Gastrocnemius medialis (tissue), 4 donors: ENCODE measurements at regions not wholly inside any gene's neighbourhood (a gene's known extent, or its start where the extent isn't known, plus 50 kb on each side); places are given as distances from the start of the nearest gene placed in this dataset.
"Not testable (repeated sequence)": the region's sequence is repeated elsewhere in the genome, so short reads cannot be mapped to it uniquely, and the experiment has no call there.

Experiments
- ATAC-seq, 2 donors: fragments of 150-250 bp; one replicate each; pipeline ENCODE4 v1.9.1; 2016
- DNase-seq, 2 donors: peaks; one replicate each; pipeline ENCODE4 v3.0.0-alpha.2; 2019
- H3K27ac ChIP-seq, 4 donors: fragments of 200-600 bp; sonication (generic); 1 replicate in 1 of 4; 2 replicates in 3 of 4; pipeline ENCODE4 v1.5.1; 2016 to 2018; ENCODE audit warnings: mild to moderate bottlenecking in 2 of 4, moderate library complexity in 1 of 4
- H3K27me3 ChIP-seq, 3 donors: fragments of 200-600 bp; sonication (generic) in 2 of 3; 1 replicate in 1 of 3; 2 replicates in 2 of 3; pipeline versions ENCODE4 v1.5.1 to v1.6.0; 2016 to 2019; ENCODE audit warnings: mild to moderate bottlenecking in 1 of 3, moderate library complexity in 1 of 3
- H3K36me3 ChIP-seq, 2 donors: fragments of 200-600 bp; sonication (generic) in 1 of 2; one replicate each; pipeline ENCODE4 v1.5.1; 2017 to 2018
- H3K4me1 ChIP-seq, 2 donors: fragments of 200-600 bp; sonication (generic) in 1 of 2; one replicate each; pipeline ENCODE4 v1.5.1; 2016 to 2017; ENCODE audit warnings: mild to moderate bottlenecking in 2 of 2
- H3K4me3 ChIP-seq, 4 donors: fragments of 200-600 bp; sonication (generic) in 3 of 4; 1 replicate in 1 of 4; 2 replicates in 3 of 4; pipeline ENCODE4 v1.5.1; 2016 to 2019; ENCODE audit warnings: mild to moderate bottlenecking in 2 of 4
- H3K9me3 ChIP-seq, 3 donors: fragments of 200-600 bp; sonication (generic) in 2 of 3; 1 replicate in 1 of 3; 2 replicates in 2 of 3; pipeline ENCODE4 v1.5.1; 2016 to 2019
- POLR2A ChIP-seq, 2 donors: fragments of 450-650 bp; IDR thresholded peaks; one replicate each; pipeline ENCODE4 v1.6.1; 2017; ENCODE audit warnings: antibody characterized with exemption in 2 of 2, mild to moderate bottlenecking in 2 of 2, moderate library complexity in 2 of 2
- in situ Hi-C, 4 donors: fragments of 200-750 bp; cut with MboI; loops; one replicate each; pipeline versions ENCODE4 v1.15.0 to v1.8.0; 2017; ENCODE audit warnings: low sequenced_read_pairs in 4 of 4
- intact Hi-C: fragments of 100-400 bp; cut with DNase I; formaldehyde crosslinking; loops from one replicate; pipeline ENCODE4 v1.15.1; 2023; ENCODE audit warnings: low total_unique reads
- TF ChIP-seq, protein P1 (sequence below), 5 experiments: fragments of 450-650 bp in 3 of 5; fragments of 200-600 bp in 2 of 5; sonication (generic) in 2 of 5; IDR thresholded peaks in 4 of 5; conservative IDR thresholded peaks in 1 of 5; 1 replicate in 4 of 5; 2 replicates in 1 of 5; pipeline ENCODE4 v1.5.1; 2016 to 2019; ENCODE audit warnings: antibody characterized with exemption in 5 of 5, mild to moderate bottlenecking in 3 of 5, moderate library complexity in 3 of 5

DNA sequence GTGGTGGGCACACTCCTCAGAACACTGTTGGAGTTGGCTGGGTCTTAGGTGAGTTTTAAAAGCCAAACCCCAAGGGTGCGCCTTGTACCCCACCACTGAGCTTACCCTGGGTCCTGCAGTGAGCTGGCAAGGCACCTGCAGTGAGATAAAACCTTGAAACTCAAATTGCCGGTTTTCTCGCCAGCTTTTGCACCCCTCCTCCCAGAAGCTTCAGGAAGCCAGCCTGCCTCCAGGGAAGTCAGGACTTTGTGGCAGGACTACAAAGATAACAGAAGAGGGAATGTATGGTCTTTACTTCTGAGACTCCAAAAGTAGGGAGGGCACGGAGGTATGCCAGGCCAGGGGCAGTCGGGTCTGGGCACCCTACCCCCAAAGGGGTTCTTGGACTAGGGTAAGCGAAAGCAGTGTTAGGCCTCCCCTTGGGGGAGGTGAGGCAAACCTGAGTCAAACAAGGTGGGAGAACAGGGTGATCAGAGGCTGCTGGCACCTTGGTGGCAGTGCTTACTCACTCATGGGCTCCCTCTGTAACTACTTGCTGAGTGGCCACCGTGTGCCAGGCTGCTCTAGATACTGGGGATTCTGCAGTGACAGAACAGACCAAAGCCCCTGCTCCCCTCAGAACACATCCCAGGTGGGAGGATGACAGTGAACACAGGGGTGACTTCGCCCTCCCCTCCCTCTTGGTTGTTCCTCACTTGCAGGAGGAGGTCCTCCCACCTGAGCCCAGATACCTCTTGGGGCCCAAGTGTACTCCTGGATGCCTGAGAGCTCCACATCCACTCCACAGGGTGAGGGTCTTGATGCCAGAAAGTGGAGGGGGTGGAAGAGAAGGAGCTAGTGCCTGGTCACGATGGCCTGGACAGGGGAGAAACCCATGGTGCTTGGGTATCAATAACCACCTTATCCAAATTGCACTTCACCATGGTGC is 69.3 kb upstream of the RGPD5 start:
- Histone ChIP-seq H3K4me3 (no peak overlapping the region), H3K27ac (no peak overlapping the region), H3K4me1 (no peaks in the 10 kb centered on the region), H3K27me3 (peaks cover 0 to 4% (median 0%) of the 10 kb centered on the region in 3 donors), H3K9me3 (no peaks in the 10 kb centered on the region), H3K36me3 (no peaks in the 10 kb centered on the region)
- in situ Hi-C loops: no loop called here
- intact Hi-C loops: loop anchor here (5.0 kb wide), 1 partner anchor 112 kb away; the partner anchor contains the start of genes SEPTIN10 and SOWAHC
- DNase-seq (no peak), ATAC-seq (no peak)
- no peak for TF ChIP-seq POLR2A (IDR thresholded peaks at IDR 0.05)
- TF ChIP-seq, protein P1, sequence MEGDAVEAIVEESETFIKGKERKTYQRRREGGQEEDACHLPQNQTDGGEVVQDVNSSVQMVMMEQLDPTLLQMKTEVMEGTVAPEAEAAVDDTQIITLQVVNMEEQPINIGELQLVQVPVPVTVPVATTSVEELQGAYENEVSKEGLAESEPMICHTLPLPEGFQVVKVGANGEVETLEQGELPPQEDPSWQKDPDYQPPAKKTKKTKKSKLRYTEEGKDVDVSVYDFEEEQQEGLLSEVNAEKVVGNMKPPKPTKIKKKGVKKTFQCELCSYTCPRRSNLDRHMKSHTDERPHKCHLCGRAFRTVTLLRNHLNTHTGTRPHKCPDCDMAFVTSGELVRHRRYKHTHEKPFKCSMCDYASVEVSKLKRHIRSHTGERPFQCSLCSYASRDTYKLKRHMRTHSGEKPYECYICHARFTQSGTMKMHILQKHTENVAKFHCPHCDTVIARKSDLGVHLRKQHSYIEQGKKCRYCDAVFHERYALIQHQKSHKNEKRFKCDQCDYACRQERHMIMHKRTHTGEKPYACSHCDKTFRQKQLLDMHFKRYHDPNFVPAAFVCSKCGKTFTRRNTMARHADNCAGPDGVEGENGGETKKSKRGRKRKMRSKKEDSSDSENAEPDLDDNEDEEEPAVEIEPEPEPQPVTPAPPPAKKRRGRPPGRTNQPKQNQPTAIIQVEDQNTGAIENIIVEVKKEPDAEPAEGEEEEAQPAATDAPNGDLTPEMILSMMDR (IDR thresholded peaks at IDR 0.05 in 4 of 5, conservative IDR thresholded peaks at IDR 0.05 in 1 of 5): no peak

DNA sequence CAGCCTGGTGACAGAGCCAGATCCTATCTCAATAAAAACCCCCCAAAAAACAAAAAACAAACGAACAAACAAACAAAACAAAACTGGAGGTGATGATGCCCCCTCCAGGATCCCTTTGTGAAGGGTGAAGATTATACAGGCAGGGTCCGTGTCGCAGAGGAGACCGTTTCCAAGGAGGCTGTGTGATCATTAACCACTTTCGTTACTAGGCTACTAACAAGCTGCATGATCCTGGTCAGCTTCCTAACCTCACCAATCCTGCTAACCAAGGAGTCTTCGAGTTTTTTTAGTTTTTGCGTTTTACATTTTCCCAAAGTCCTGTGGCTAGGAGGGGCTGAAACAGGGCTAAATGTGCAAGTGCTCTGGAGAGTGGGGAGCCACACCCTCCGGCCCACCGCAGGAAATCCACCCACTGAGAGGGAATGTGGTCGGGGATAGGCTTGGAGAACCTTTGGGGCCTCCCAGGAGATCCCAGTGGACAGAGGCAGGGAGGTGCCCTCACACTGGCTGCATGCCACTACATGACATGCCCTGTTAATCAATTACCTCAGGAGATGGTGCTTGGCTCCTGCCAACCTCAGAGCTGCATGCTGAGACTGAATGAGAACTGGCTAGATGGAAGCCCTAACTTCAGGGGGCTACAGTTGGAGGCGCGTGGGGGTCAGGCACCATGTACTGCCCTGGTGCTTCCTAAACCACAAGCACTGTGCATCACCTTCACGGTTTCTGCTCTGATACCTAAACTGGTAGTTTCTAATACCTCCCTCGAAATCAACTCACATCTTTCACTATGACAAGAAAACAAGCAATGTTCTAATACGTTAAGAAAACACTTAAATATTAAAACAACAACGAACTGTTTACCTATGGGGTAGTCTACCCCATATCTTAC is 67.5 kb upstream of the RGPD5 start:
- H3K9me3 ChIP-seq: no peaks in the 10 kb centered on the region
- no peak overlapping the region for H3K27ac ChIP-seq
- H3K36me3 ChIP-seq: no peaks in the 10 kb centered on the region
- in situ Hi-C loops (no loop called here), intact Hi-C loops (loop anchor here (5.0 kb wide), 1 partner anchor 114 kb away; the partner anchor contains the start of genes SEPTIN10 and SOWAHC)
- no peak overlapping the region for H3K4me3 ChIP-seq
- ATAC-seq (no peak), DNase-seq (no peak)
- TF ChIP-seq POLR2A (IDR thresholded peaks at IDR 0.05): no peak
- TF ChIP-seq, protein P1 (IDR thresholded peaks at IDR 0.05 in 4 of 5, conservative IDR thresholded peaks at IDR 0.05 in 1 of 5): no peak
- H3K27me3 ChIP-seq: peaks cover 0 to 4% (median 0%) of the 10 kb centered on the region in 3 donors
- H3K4me1 ChIP-seq: no peaks in the 10 kb centered on the region

DNA sequence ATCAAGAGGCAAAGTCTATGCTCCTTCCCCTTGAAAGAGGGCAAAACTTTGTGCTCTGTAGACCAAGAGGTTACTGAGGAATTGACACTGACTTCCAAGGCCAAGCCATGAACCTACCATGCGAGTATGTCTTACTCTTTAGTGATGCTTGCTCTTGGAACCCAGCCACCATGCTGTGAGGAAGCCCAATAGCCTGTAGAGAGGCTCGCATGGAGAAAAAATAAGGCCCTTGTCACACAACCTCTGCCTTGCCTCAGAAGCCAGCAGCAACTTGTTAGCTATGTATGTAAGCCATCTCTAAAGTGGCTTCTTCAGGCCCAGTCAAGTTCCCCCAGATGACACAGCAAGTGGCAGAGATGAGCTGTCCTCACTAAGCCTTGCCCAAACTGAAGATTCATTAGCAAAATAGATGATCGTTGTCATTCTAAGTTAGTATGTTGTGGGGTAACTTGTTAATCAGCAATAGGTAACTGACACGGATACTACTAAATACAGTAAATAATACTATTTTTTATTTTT is 66.1 kb upstream of the RGPD5 start:
- no peak for ATAC-seq
- Histone ChIP-seq H3K27me3 (peaks cover 0 to 4% (median 0%) of the 10 kb centered on the region in 3 donors), H3K9me3 (no peaks in the 10 kb centered on the region), H3K4me3 (no peak overlapping the region), H3K36me3 (no peaks in the 10 kb centered on the region), H3K27ac (no peak overlapping the region), H3K4me1 (no peaks in the 10 kb centered on the region)
- intact Hi-C loops: loop anchor here (5.0 kb wide), 1 partner anchor 116 kb away; the partner anchor contains the start of genes SEPTIN10 and SOWAHC
- in situ Hi-C loops: no loop called here
- DNase-seq: no peak
- no peak for TF ChIP-seq POLR2A (IDR thresholded peaks at IDR 0.05)
- TF ChIP-seq, protein P1 (IDR thresholded peaks at IDR 0.05 in 4 of 5, conservative IDR thresholded peaks at IDR 0.05 in 1 of 5): no peak

DNA sequence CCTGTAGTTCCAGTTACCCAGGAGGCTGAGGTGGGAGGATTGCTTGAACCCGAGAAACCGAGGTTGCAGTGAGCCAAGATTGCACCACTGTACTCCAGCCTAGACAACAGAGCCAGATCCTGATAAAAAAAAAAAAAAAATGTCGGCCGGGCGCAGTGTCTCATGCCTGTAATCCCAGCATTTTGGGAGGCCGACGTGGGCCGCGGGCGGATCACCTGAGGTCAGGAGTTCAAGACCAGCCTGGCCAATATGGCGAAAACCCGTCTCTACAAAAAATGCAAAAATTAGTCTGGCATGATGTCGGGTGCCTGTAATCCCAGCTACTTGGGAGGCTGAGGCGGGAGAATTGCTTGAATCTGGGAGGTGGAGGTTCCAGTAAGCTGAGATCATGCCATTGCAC is 60.4 kb upstream of the RGPD5 start:
- in situ Hi-C loops, H3K9me3 ChIP-seq, H3K27me3 ChIP-seq, H3K36me3 ChIP-seq, DNase-seq, H3K27ac ChIP-seq, H3K4me1 ChIP-seq, H3K4me3 ChIP-seq, intact Hi-C loops, ATAC-seq: not testable (repeated sequence)
